Esophagus muscularis mucosa (tissue), 4 donors: ENCODE measurements at regions not wholly inside any gene's neighbourhood (a gene's known extent, or its start where the extent isn't known, plus 50 kb on each side); places are given as distances from the start of the nearest gene placed in this dataset.

Experiments
- CTCF ChIP-seq, 3 experiments: fragments of 200-600 bp in 2 of 3; fragments of 450-650 bp in 1 of 3; sonication (generic) in 2 of 3; IDR thresholded peaks; one replicate each; pipeline ENCODE4 v1.5.1; 2017 to 2019; ENCODE audit warnings: antibody characterized with exemption in 3 of 3, mild to moderate bottlenecking in 2 of 3, moderate library complexity in 1 of 3
- EP300 ChIP-seq: sonication (generic); formaldehyde crosslinking; IDR thresholded peaks from one replicate; pipeline ENCODE4 v1.6.1; 2017; ENCODE audit warnings: antibody characterized with exemption
- POLR2AphosphoS5 ChIP-seq, 2 donors: sonication (generic); formaldehyde crosslinking; IDR thresholded peaks; one replicate each; pipeline ENCODE4 v1.6.1; 2017; ENCODE audit warnings: antibody characterized with exemption in 2 of 2

- TF ChIP-seq CTCF (IDR thresholded peaks at IDR 0.05) (no peak), EP300 (no peak), POLR2AphosphoS5 (IDR thresholded peaks at IDR 0.05) (no peak)
Observed at GRCh38 chr17:72558971-72559476, 438.2 kb downstream of the SOX9 start.
